SK-N-SH (cell line): ENCODE measurements at regions not wholly inside any gene's neighbourhood (a gene's known extent, or its start where the extent isn't known, plus 50 kb on each side); places are given as distances from the start of the nearest gene placed in this dataset.

ENCODE experiments used
- CTCF ChIA-PET: fragments of 300-600, 350-600 bp; formaldehyde crosslinking; extraction: SDS; loops from one replicate; lab custom pipeline; 2021; lab: Yijun Ruan, JAX
- POLR2A ChIA-PET: fragments of 350-600 bp; sonication (Branson Sonifier 250); formaldehyde crosslinking; extraction: SDS; loops from one replicate; lab custom pipeline; 2020; ENCODE audit warnings: antibody characterized with exemption, inconsistent platforms; lab: Yijun Ruan, JAX
- DNase-seq: peaks from one replicate; pipeline ENCODE4 v3.0.0; 2012
- H2AFZ ChIP-seq: fragments of 200-600 bp; sonication (generic); 2 replicates; pipeline ENCODE4 v1.8.1; 2016; ENCODE audit warnings: antibody characterized with exemption, mild to moderate bottlenecking, low read depth
- H3F3A ChIP-seq: fragments of 200-600 bp; sonication (generic); replicated peaks from 2 replicates; pipeline ENCODE3; 2016; ENCODE audit warnings: antibody characterized with exemption, mild to moderate bottlenecking; ENCODE audit not compliant: insufficient read depth
- H3K27ac ChIP-seq, 2 experiments: fragments of 200-500 bp in 1 of 2; fragments of 200-600 bp in 1 of 2; sonication (Bioruptor generic) in 1 of 2; sonication (generic), shearing (Covaris generic) in 1 of 2; 2 replicates each; pipeline versions ENCODE4 v1.5.1 to v1.6.1; 2014 to 2016; ENCODE audit warnings: low read depth in 2 of 2, inconsistent platforms in 1 of 2, low read length in 1 of 2, mild to moderate bottlenecking in 1 of 2, mixed read lengths in 1 of 2
- H3K27me3 ChIP-seq: fragments of 200-600 bp; sonication (generic), shearing (Covaris generic); 2 replicates; pipeline ENCODE4 v1.6.1; 2016; ENCODE audit warnings: mixed run types; ENCODE audit not compliant: insufficient read depth
- H3K36me3 ChIP-seq, 2 experiments: fragments of 200-500 bp in 1 of 2; fragments of 200-600 bp in 1 of 2; sonication (Bioruptor generic) in 1 of 2; sonication (generic) in 1 of 2; replicated peaks in 1 of 2; 2 replicates each; pipeline versions ENCODE3 to v1.5.1; 2014 to 2016; ENCODE audit warnings: low read length in 1 of 2, mild to moderate bottlenecking in 1 of 2; ENCODE audit not compliant: insufficient read depth in 2 of 2, control insufficient read depth in 1 of 2
- H3K4me1 ChIP-seq, 2 experiments: fragments of 200-500 bp in 1 of 2; fragments of 200-600 bp in 1 of 2; sonication (Bioruptor generic) in 1 of 2; sonication (generic), shearing (Covaris generic) in 1 of 2; 2 replicates each; pipeline versions ENCODE4 v1.5.1 to v1.6.1; 2014 to 2016; ENCODE audit warnings: low read depth in 1 of 2, low read length in 1 of 2, mixed run types in 1 of 2; ENCODE audit not compliant: insufficient read depth in 2 of 2, control insufficient read depth in 1 of 2
- H3K4me2 ChIP-seq: fragments of 200-600 bp; sonication (generic), shearing (Covaris generic); 2 replicates; pipeline ENCODE4 v1.6.1; 2017; ENCODE audit warnings: mixed run types
- H3K4me3 ChIP-seq, 2 experiments: fragments of 200-500 bp in 1 of 2; fragments of 200-600 bp in 1 of 2; sonication (Bioruptor generic) in 1 of 2; sonication (generic), shearing (Covaris generic) in 1 of 2; 2 replicates each; pipeline versions ENCODE4 v1.5.1 to v1.8.1; 2014 to 2016; ENCODE audit warnings: low read depth in 2 of 2, inconsistent platforms in 1 of 2, low read length in 1 of 2, mild to moderate bottlenecking in 1 of 2, mixed read lengths in 1 of 2, moderate library complexity in 1 of 2
- H3K79me2 ChIP-seq: fragments of 200-600 bp; sonication (generic); 2 replicates; pipeline ENCODE4 v1.8.1; 2017; ENCODE audit warnings: mild to moderate bottlenecking; ENCODE audit not compliant: insufficient read depth
- H3K9ac ChIP-seq: fragments of 200-600 bp; sonication (generic); 2 replicates; pipeline ENCODE4 v1.6.1; 2017; ENCODE audit warnings: mixed run types
- H3K9me2 ChIP-seq: fragments of 200-600 bp; sonication (generic); 2 replicates; pipeline ENCODE4 v1.6.1; 2017; ENCODE audit warnings: mixed run types
- H3K9me3 ChIP-seq: fragments of 200-600 bp; sonication (generic); 2 replicates; pipeline ENCODE4 v1.6.1; 2017; ENCODE audit warnings: mixed run types, mild to moderate bottlenecking, moderate library complexity
- H4K20me1 ChIP-seq: fragments of 200-600 bp; sonication (generic); 2 replicates; pipeline ENCODE4 v1.6.1; 2017; ENCODE audit warnings: mild to moderate bottlenecking, mixed run types; ENCODE audit not compliant: insufficient read depth
- GABPA ChIP-seq: IDR thresholded peaks from 2 replicates; pipeline ENCODE4 v1.4.0; 2012; ENCODE audit warnings: low read depth, mild to moderate bottlenecking
- GATA2 ChIP-seq: sonication (generic); formaldehyde crosslinking; IDR thresholded peaks from 2 replicates; pipeline ENCODE4 v1.5.0; 2020; ENCODE audit warnings: mild to moderate bottlenecking, missing genetic modification reagents
- MXI1 ChIP-seq: IDR thresholded peaks from 2 replicates; pipeline ENCODE4 v1.6.1; 2012; ENCODE audit warnings: mild to moderate bottlenecking, low read depth, low read length, improper control_type of control experiment
- NRF1 ChIP-seq: IDR thresholded peaks from 2 replicates; pipeline ENCODE4 v1.6.1; 2012; ENCODE audit warnings: low read depth, mild to moderate bottlenecking, low read length
- POLR2AphosphoS5 ChIP-seq: IDR thresholded peaks from 2 replicates; pipeline ENCODE4 v1.6.1; 2012; ENCODE audit warnings: low read depth, low read length
- RXRA ChIP-seq: IDR thresholded peaks from 2 replicates; pipeline ENCODE4 v1.4.0; 2012; ENCODE audit warnings: low read depth, mild to moderate bottlenecking, borderline replicate concordance
- SIN3A ChIP-seq: IDR thresholded peaks from 2 replicates; pipeline ENCODE4 v1.6.1; 2012; ENCODE audit warnings: low read depth, mild to moderate bottlenecking, low read length, moderate library complexity, borderline replicate concordance
- TEAD4 ChIP-seq: IDR thresholded peaks from 2 replicates; pipeline ENCODE4 v1.4.0; 2012; ENCODE audit warnings: mild to moderate bottlenecking, borderline replicate concordance; ENCODE audit not compliant: insufficient read depth
- USF1 ChIP-seq: IDR thresholded peaks from 2 replicates; pipeline ENCODE4 v1.4.0; 2012; ENCODE audit warnings: low read depth, borderline replicate concordance
- USF2 ChIP-seq: fragments of 150-350 bp; IDR thresholded peaks from 2 replicates; pipeline ENCODE4 v1.6.1; 2017; ENCODE audit warnings: antibody characterized with exemption, low read length, low read depth, borderline replicate concordance
- YY1 ChIP-seq: IDR thresholded peaks from 2 replicates; pipeline ENCODE4 v1.4.0; 2012; ENCODE audit warnings: low read depth, mild to moderate bottlenecking
- ZBTB33 ChIP-seq: IDR thresholded peaks from 2 replicates; pipeline ENCODE4 v1.4.0; 2012; ENCODE audit warnings: low read depth, borderline replicate concordance
- WGBS: methylation state at CpG from one replicate; pipeline ENCODE4 v1.1.6; 2017; ENCODE audit warnings: low lambda C conversion rate; 5-methylcytosine and 5-hydroxymethylcytosine counted together

GRCh38 chr7:52959336-52959735, 76.1 kb upstream of the POM121L12 start:
- no peak overlapping the region for H3K4me3 ChIP-seq
- TF ChIP-seq SIN3A (no peak), MXI1 (no peak), NRF1 (no peak), RXRA (no peak), USF2 (no peak), POLR2AphosphoS5 (no peak), ZBTB33 (no peak), GATA2 (CRISPR knock-in tag) (no peak), USF1 (no peak), YY1 (no peak), TEAD4 (no peak)
- TF ChIP-seq, all 33 proteins: peak for 0
- H3K9me2 ChIP-seq: no peaks in the 10 kb centered on the region
- H2AFZ ChIP-seq: 0 out of 2 replicates have a peak overlapping the region, but pooled peaks have one; percentile 35
- no peak for DNase-seq
- CTCF ChIA-PET: no interaction called here
- no peaks in the 10 kb centered on the region for H3F3A ChIP-seq
- H3K9ac ChIP-seq: no peak overlapping the region
- H3K4me1 ChIP-seq: no peaks in the 10 kb centered on the region
- H3K27me3 ChIP-seq: no peaks in the 10 kb centered on the region
- H3K4me2 ChIP-seq: no peak overlapping the region
- no peaks in the 10 kb centered on the region for H4K20me1 ChIP-seq
- H3K36me3 ChIP-seq: no peaks in the 10 kb centered on the region
- POLR2A ChIA-PET: no interaction called here
- no peaks in the 10 kb centered on the region for H3K79me2 ChIP-seq
- WGBS: 6% methylated on average over 1 of the region's 1 CpG
- no peaks in the 10 kb centered on the region for H3K9me3 ChIP-seq
- no peak overlapping the region for H3K27ac ChIP-seq

GRCh38 chr7:52958621-52959140, 76.8 kb upstream of the POM121L12 start:
- no peaks in the 10 kb centered on the region for H3F3A ChIP-seq
- no peak overlapping the region for H3K27ac ChIP-seq
- ChIA-PET POLR2A (no interaction called here), CTCF (no interaction called here)
- no peak for DNase-seq
- no peaks in the 10 kb centered on the region for H3K79me2 ChIP-seq
- 44% methylated on average over 4 of the region's 4 CpGs for WGBS
- no peaks in the 10 kb centered on the region for H4K20me1 ChIP-seq
- no peak overlapping the region for H3K4me2 ChIP-seq
- no peaks in the 10 kb centered on the region for H3K9me2 ChIP-seq
- no peaks in the 10 kb centered on the region for H3K9me3 ChIP-seq
- H3K36me3 ChIP-seq: no peaks in the 10 kb centered on the region
- H2AFZ ChIP-seq: 0 out of 2 replicates have a peak overlapping the region, but pooled peaks have one; percentile 35
- no peaks in the 10 kb centered on the region for H3K27me3 ChIP-seq
- no peaks in the 10 kb centered on the region for H3K4me1 ChIP-seq
- H3K4me3 ChIP-seq: no peak overlapping the region
- TF ChIP-seq GABPA (no peak), USF1 (no peak)
- no peak overlapping the region for H3K9ac ChIP-seq
